Astrocyte (in vitro differentiated cells and primary cell): ENCODE measurements at regions not wholly inside any gene's neighbourhood (a gene's known extent, or its start where the extent isn't known, plus 50 kb on each side); places are given as distances from the start of the nearest gene placed in this dataset.

ENCODE experiments used
- CTCF ChIP-seq: IDR thresholded peaks from 2 replicates; pipeline ENCODE4 v1.5.1; 2011; ENCODE audit warnings: low read depth, mild to moderate bottlenecking, inconsistent platforms, low read length, moderate library complexity; ENCODE audit not compliant: insufficient read depth
- EZH2 ChIP-seq: IDR thresholded peaks from 2 replicates; pipeline ENCODE4 v1.6.1; 2012; ENCODE audit warnings: mild to moderate bottlenecking, low read length, inconsistent platforms; ENCODE audit not compliant: insufficient read depth

GRCh38 chr2:142750858-142751257, 126.6 kb upstream of the KYNU start:
- TF ChIP-seq CTCF = no peak
- TF ChIP-seq EZH2 = no peak
